Smooth muscle cell (in vitro differentiated cells): ENCODE measurements at regions not wholly inside any gene's neighbourhood (a gene's known extent, or its start where the extent isn't known, plus 50 kb on each side); places are given as distances from the start of the nearest gene placed in this dataset.

Experiments used
- DNase-seq: peaks from one replicate; lab custom pipeline; 2025; ENCODE audit not compliant: unreplicated experiment; lab: John Stamatoyannopoulos, UW
- H2AFZ ChIP-seq: fragments of 200-600 bp; sonication (generic); 2 replicates; pipeline ENCODE4 v1.6.0; 2016; ENCODE audit warnings: antibody characterized with exemption, low read depth, mild to moderate bottlenecking
- H3F3A ChIP-seq: fragments of 200-600 bp; sonication (generic); 2 replicates; pipeline ENCODE4 v1.6.0; 2017; ENCODE audit warnings: antibody characterized with exemption, low read depth
- H3K27ac ChIP-seq: fragments of 200-600 bp; sonication (generic); 2 replicates; pipeline ENCODE4 v1.5.1; 2016; ENCODE audit warnings: low read depth, mild to moderate bottlenecking
- H3K27me3 ChIP-seq: fragments of 200-600 bp; sonication (generic); 2 replicates; pipeline ENCODE4 v1.6.1; 2016; ENCODE audit warnings: low read depth, mild to moderate bottlenecking
- H3K36me3 ChIP-seq: fragments of 200-600 bp; sonication (generic); 2 replicates; pipeline ENCODE4 v1.5.1; 2016; ENCODE audit warnings: low read depth
- H3K4me1 ChIP-seq: fragments of 200-600 bp; sonication (generic); 2 replicates; pipeline ENCODE4 v1.5.1; 2016; ENCODE audit warnings: low read depth
- H3K4me2 ChIP-seq: fragments of 200-600 bp; sonication (generic); 2 replicates; pipeline ENCODE4 v1.6.0; 2016; ENCODE audit warnings: mild to moderate bottlenecking
- H3K4me3 ChIP-seq: fragments of 200-600 bp; sonication (generic); 2 replicates; pipeline ENCODE4 v1.5.1; 2016; ENCODE audit warnings: mild to moderate bottlenecking
- H3K79me2 ChIP-seq: fragments of 200-600 bp; sonication (generic); 2 replicates; pipeline ENCODE4 v1.6.0; 2016; ENCODE audit warnings: low read depth, mild to moderate bottlenecking
- H3K9ac ChIP-seq: fragments of 200-600 bp; sonication (generic); 2 replicates; pipeline ENCODE4 v1.6.0; 2016; ENCODE audit warnings: low read depth
- H3K9me3 ChIP-seq: fragments of 200-600 bp; sonication (generic); replicated peaks from 2 replicates; pipeline ENCODE4 v1.5.1; 2016; ENCODE audit warnings: low read depth
- H4K20me1 ChIP-seq: fragments of 200-600 bp; sonication (generic); 2 replicates; pipeline ENCODE4 v1.6.0; 2016; ENCODE audit warnings: low read depth
- CTCF ChIP-seq: fragments of 200-600 bp; sonication (generic); IDR thresholded peaks from 2 replicates; pipeline ENCODE4 v1.5.1; 2017; ENCODE audit warnings: borderline replicate concordance, mild to moderate bottlenecking, antibody characterized with exemption; ENCODE audit not compliant: insufficient read depth, poor library complexity, severe bottlenecking
- WGBS: methylation state at CpG from one replicate; pipeline ENCODE4 v1.1.7; 2016; ENCODE audit warnings: low lambda C conversion rate; 5-methylcytosine and 5-hydroxymethylcytosine counted together

- DNase-seq: no peak
- H3K4me3 ChIP-seq: no peak overlapping the region
- H4K20me1 ChIP-seq: no peaks in the 10 kb centered on the region
- no peak overlapping the region for H2AFZ ChIP-seq
- H3K27me3 ChIP-seq: no peaks in the 10 kb centered on the region
- no peaks in the 10 kb centered on the region for H3K9me3 ChIP-seq
- no peaks in the 10 kb centered on the region for H3F3A ChIP-seq
- no peak for TF ChIP-seq CTCF
- H3K79me2 ChIP-seq: no peaks in the 10 kb centered on the region
- H3K36me3 ChIP-seq: no peaks in the 10 kb centered on the region
- 73% methylated on average over 9 of the region's 9 CpGs for WGBS
- no peaks in the 10 kb centered on the region for H3K4me1 ChIP-seq
- H3K4me2 ChIP-seq: no peak overlapping the region
- no peak overlapping the region for H3K27ac ChIP-seq
- H3K9ac ChIP-seq: no peak overlapping the region
These were observed 379.5 kb upstream of the ATP10A start for GRCh38 chr15:26242565-26243071.

- H3K36me3 ChIP-seq: no peaks in the 10 kb centered on the region
- peaks cover 20% of the 10 kb centered on the region for H3K27me3 ChIP-seq
- H3K9ac ChIP-seq: no peak overlapping the region
- H3F3A ChIP-seq: no peaks in the 10 kb centered on the region
- WGBS: 29% methylated on average over 3 of the region's 3 CpGs
- DNase-seq: no peak
- H2AFZ ChIP-seq: no peak overlapping the region
- no peak overlapping the region for H3K4me2 ChIP-seq
- no peaks in the 10 kb centered on the region for H3K4me1 ChIP-seq
- no peak for TF ChIP-seq CTCF
- no peak overlapping the region for H3K27ac ChIP-seq
- no peaks in the 10 kb centered on the region for H4K20me1 ChIP-seq
- no peaks in the 10 kb centered on the region for H3K79me2 ChIP-seq
- no peak overlapping the region for H3K4me3 ChIP-seq
- H3K9me3 ChIP-seq: no peaks in the 10 kb centered on the region
These were observed 372.7 kb upstream of the ATP10A start for GRCh38 chr15:26235864-26236263.

DNA sequence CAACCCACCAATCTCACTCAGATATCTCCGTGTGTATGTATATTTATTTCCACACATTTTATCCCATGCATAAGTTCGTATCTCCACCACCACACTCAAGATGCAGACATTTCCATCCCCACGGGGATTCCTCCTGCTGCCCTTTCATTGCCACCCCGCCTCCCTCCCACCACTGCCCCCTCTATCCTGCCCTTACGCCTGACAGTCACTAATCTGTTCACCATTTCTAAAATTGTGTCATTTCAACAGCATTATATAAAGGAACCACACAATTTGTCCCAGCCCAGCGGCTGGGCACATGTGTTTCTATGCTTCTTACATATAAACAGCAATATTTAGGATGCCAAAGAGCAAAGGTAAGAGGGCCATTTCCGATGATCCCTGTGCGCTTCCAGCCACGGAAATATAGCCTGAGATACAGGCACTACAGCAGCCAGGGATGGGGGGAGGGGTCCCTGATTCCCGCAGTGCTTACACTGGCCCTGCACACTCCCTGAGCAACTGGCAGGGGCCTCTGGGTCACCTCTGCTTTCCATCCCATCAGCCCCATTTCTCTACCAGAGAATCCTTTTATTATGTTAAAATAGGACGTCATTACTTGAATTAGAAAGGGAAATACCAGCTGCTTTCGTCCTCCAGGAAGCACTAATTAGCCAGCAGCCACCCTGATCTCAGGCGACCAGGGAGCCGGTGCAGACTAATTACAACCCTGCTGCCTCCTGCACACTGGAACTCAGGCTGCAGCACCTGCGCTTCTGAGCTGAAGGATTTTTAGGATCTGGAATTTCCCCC, 372.0 kb upstream of the ATP10A start:
- H3K4me3 ChIP-seq: no peak overlapping the region

More for the DNA sequence above, 372.0 kb upstream of the ATP10A start:
- no peaks in the 10 kb centered on the region for H3K79me2 ChIP-seq
- H3K27me3 ChIP-seq: peaks cover 20% of the 10 kb centered on the region
- no peak overlapping the region for H3K4me2 ChIP-seq
- 26% methylated on average over 15 of the region's 15 CpGs for WGBS
- H3K27ac ChIP-seq: no peak overlapping the region
- H3K4me1 ChIP-seq: no peaks in the 10 kb centered on the region
- TF ChIP-seq CTCF: no peak
- H3F3A ChIP-seq: no peaks in the 10 kb centered on the region
- no peaks in the 10 kb centered on the region for H3K36me3 ChIP-seq
- H2AFZ ChIP-seq: no peak overlapping the region
- no peaks in the 10 kb centered on the region for H3K9me3 ChIP-seq
- no peaks in the 10 kb centered on the region for H4K20me1 ChIP-seq
- DNase-seq: no peak
- no peak overlapping the region for H3K9ac ChIP-seq
